Keratinocyte (primary cell): ENCODE measurements at regions not wholly inside any gene's neighbourhood (a gene's known extent, or its start where the extent isn't known, plus 50 kb on each side); places are given as distances from the start of the nearest gene placed in this dataset.

Source experiments
- EZH2 ChIP-seq: IDR thresholded peaks from one replicate; pipeline ENCODE4 v1.6.1; 2012; ENCODE audit warnings: inconsistent platforms, mild to moderate bottlenecking, low read length, moderate library complexity
- TF ChIP-seq, protein P1 (sequence below), 3 experiments: IDR thresholded peaks in 1 of 3; conservative IDR thresholded peaks in 1 of 3; optimal IDR thresholded peaks in 1 of 3; 2 replicates in 2 of 3; 3 replicates in 1 of 3; pipeline versions ENCODE3 to v1.5.1; 2011; ENCODE audit warnings: low read length in 3 of 3, mild to moderate bottlenecking in 3 of 3, moderate library complexity in 2 of 3, control low read depth in 1 of 3, inconsistent platforms in 1 of 3; ENCODE audit not compliant: insufficient read depth in 2 of 3; ENCODE audit errors: extremely low read depth in 1 of 3

DNA sequence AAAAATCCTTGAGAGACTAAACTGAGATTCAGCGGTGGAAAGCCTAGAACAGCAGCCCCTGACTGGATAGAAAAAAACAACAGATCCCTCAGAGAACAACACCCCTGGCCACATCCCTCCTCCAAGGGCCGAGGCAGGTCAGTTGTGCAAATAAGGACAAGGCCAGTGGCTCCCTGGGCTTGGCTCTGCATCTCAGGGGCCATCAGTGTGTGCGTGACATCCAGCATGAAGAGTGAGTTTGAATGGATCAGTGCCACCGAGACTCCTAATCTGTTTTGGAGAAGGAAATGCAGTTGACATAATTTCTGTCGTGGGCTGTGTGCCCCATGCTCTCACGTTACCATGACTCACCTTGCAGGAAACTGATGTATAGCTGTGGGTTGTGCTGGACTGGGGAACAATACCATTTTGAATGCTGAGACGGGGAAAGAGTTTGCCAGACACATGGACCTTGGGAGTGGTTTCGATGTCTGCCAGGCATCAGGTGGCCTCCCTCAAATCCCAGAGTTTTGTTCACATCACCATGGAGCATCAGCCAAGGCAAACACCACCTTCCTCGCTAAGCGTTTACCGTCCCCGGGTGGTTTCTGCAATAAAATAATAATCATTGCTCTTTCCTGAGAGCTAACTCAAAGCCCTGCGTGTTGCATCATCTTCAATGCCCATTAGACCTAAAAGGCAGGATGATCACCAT is 153.2 kb upstream of the FZD8 start:
- TF ChIP-seq, protein P1, sequence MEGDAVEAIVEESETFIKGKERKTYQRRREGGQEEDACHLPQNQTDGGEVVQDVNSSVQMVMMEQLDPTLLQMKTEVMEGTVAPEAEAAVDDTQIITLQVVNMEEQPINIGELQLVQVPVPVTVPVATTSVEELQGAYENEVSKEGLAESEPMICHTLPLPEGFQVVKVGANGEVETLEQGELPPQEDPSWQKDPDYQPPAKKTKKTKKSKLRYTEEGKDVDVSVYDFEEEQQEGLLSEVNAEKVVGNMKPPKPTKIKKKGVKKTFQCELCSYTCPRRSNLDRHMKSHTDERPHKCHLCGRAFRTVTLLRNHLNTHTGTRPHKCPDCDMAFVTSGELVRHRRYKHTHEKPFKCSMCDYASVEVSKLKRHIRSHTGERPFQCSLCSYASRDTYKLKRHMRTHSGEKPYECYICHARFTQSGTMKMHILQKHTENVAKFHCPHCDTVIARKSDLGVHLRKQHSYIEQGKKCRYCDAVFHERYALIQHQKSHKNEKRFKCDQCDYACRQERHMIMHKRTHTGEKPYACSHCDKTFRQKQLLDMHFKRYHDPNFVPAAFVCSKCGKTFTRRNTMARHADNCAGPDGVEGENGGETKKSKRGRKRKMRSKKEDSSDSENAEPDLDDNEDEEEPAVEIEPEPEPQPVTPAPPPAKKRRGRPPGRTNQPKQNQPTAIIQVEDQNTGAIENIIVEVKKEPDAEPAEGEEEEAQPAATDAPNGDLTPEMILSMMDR (optimal IDR thresholded peaks at IDR 0.05 in 1 of 3, IDR thresholded peaks at IDR 0.05 in 1 of 3, conservative IDR thresholded peaks at IDR 0.05 in 1 of 3; ENCODE audit: extremely low read depth in 1 of 3, insufficient read depth in 2 of 3, low read length in 3 of 3) = no peak
- no peak for TF ChIP-seq EZH2
